AG10803 (cell line): ENCODE measurements at regions not wholly inside any gene's neighbourhood (a gene's known extent, or its start where the extent isn't known, plus 50 kb on each side); places are given as distances from the start of the nearest gene placed in this dataset.

ENCODE experiments used
- DNase-seq: peaks from one replicate; pipeline ENCODE4 v3.0.0; 2010; ENCODE audit warnings: low read depth
- H3K4me3 ChIP-seq: 2 replicates; pipeline ENCODE4 v1.5.1; 2011; ENCODE audit warnings: mild to moderate bottlenecking, low read length, control low read depth
- TF ChIP-seq, protein P1 (sequence below): conservative IDR thresholded peaks from 2 replicates; pipeline ENCODE4 v1.5.1; 2011; ENCODE audit warnings: mild to moderate bottlenecking, low read length, control low read depth, inconsistent platforms

DNA sequence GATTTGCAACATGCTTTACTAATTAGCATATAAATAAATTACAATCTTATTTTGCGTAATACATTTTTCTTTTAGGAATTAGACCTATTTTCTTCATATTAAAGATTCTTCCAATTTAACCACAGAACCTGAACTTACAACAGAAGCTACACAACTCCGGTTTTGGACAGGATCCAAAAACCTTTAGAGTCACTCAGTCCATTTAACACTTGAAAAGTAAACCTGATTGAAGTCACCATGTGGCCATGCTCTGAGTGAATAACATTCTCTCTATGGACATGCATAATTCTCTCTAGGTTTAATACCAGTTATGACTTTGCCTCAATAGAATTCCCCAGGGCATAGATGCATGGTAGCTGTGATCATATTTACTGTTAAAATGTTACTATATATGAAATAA lies 751.0 kb downstream of the VGLL3 start:
- no peak for DNase-seq
- TF ChIP-seq, protein P1, sequence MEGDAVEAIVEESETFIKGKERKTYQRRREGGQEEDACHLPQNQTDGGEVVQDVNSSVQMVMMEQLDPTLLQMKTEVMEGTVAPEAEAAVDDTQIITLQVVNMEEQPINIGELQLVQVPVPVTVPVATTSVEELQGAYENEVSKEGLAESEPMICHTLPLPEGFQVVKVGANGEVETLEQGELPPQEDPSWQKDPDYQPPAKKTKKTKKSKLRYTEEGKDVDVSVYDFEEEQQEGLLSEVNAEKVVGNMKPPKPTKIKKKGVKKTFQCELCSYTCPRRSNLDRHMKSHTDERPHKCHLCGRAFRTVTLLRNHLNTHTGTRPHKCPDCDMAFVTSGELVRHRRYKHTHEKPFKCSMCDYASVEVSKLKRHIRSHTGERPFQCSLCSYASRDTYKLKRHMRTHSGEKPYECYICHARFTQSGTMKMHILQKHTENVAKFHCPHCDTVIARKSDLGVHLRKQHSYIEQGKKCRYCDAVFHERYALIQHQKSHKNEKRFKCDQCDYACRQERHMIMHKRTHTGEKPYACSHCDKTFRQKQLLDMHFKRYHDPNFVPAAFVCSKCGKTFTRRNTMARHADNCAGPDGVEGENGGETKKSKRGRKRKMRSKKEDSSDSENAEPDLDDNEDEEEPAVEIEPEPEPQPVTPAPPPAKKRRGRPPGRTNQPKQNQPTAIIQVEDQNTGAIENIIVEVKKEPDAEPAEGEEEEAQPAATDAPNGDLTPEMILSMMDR, result no peak

DNA sequence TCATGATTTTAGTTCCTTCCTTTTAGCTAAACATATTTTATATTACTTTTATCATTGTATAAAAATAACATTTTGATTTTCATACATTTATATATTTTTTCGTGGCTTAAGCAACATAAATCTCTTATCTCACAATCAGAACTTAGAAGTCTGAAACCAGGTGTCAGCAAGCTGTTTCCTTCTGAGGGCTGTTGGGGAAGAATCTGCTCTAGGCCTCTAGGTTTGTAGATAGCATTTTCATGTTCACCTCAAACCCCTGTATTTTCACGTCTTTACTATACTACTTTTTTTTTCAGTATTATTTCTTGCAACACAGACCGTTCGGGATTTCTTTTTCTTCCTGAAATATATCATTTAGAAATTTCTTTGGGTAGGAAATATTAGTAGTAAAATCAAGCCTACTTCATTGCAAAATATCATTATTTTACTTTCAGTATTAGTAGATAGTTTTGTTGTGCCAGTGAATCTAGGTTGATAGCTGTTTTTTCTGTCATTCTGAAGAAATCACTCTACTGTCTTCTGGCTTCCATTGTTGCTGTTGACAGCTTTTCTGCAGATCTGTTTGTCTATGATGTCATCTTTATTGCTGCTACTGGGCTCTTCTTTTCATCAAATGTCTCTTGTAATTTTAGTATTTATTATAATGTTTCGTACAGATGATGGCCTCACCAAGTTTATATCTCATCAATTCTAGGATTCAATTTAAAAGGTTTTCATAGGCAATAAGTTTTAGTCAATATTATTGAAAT lies 756.3 kb downstream of the VGLL3 start:
- H3K4me3 ChIP-seq, result no peak overlapping the region
- TF ChIP-seq, protein P1, result no peak

More for the DNA sequence above, 751.0 kb downstream of the VGLL3 start:
- H3K4me3 ChIP-seq, result no peak overlapping the region

DNA sequence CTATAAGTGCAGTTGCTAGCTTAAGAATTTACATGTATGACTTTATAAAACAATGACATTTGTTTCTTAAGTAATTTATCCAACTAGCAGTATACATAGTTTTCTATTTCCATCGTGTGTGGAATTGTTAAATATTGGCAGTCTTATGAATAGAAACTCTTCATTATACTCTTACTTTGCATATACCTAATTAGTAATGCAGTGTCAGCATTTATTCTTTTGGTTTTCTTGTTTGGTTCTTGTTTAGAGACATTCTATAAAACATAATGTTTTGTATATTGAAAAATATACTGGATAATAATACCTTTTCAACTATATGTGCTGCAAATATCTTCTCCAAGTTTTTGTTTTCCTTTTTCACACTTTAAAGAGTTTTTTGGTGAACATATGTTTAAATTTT lies 760.2 kb downstream of the VGLL3 start:
- no peak overlapping the region for H3K4me3 ChIP-seq
- no peak for DNase-seq
- TF ChIP-seq, protein P1, result no peak

More for the DNA sequence above, 756.3 kb downstream of the VGLL3 start:
- DNase-seq, result no peak

DNA sequence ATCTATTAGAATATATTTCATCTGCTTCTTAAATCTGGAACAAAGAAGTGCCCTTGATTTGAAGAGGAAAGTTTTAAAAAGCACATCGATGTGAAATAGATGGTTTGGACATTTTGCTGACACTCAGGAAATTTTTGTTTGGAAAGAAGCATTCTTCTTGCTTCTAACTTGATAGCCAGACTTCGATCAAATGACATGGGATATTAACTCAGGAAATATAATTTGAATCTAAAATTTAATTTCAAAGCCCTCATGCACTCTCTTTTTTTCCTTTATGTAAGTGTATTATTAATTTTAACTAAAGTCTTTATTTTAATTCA lies 761.2 kb downstream of the VGLL3 start:
- DNase-seq, result no peak
- H3K4me3 ChIP-seq, result no peak overlapping the region
- TF ChIP-seq, protein P1, result no peak

DNA sequence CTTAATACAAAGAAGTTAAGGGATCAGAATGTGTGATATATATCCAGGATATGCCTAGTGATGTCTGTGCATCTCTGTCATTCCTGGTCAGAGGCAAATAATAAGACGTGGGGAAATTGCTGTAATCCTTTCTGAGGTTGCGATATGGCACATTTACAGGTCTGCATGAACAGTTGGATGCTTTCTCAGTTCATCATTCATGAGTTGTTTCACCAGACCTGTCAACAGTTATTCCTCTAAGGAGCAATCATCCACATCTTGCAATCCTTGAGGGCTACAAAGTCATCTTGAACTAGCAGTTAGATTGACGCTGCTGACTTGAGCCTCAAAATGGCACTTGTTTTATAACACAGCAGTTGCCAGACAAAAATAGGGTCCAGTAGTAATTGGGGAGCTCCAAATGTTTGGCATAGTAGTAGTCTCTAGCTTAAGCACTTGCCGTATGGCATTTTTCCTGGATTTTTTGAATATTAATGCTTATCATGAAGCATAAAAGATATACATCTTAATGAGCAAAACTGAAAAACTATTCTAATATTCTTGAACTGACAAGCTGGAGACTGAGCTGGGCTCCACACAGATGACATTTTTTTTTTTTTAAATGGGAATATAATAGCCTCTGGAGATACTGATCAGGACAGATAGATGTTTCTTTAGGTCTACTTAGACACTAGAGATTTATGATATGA lies 761.7 kb downstream of the VGLL3 start:
- TF ChIP-seq, protein P1, result no peak
- no peak overlapping the region for H3K4me3 ChIP-seq
- DNase-seq, result no peak

DNA sequence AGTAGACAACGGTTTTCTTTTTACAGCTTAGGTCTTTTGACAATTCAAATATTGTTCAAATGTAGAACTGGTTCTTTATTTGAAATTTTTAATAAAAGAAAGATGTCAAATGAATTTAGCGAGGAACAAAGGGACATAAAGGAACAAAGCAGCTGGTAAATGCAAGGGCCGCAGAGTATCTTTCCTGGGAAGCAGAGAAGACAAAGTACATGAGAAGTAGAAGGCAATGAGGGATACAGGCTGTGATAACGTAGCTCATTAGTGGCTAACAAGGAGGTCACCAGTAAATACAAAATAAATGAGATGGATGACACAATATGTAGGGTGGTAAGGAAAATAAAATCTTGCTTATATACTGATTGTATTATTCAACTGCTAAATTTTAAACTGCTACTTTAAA lies 762.8 kb downstream of the VGLL3 start:
- TF ChIP-seq, protein P1, result no peak
- DNase-seq, result no peak
- H3K4me3 ChIP-seq, result no peak overlapping the region

DNA sequence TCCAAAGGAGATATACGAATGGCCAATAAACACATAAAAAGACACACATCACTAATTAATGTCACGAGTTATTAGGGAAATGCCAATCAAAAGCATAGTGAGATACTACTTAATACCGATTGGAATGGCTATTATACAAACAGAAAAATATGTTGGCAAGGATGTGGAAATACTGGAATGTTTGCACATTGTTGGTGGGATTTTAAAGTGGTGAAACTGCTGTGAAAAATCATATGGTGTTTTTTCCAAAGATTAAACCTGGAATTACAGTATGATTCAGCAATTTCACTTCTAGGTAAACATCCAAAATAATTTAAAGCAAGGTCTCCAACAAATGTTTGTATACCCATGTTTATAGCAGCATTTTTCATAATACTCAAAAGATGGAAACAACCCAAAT lies 765.5 kb downstream of the VGLL3 start:
- no peak for DNase-seq
- no peak overlapping the region for H3K4me3 ChIP-seq
- TF ChIP-seq, protein P1, result no peak
